Uterus (tissue), 2 donors: ENCODE measurements at regions not wholly inside any gene's neighbourhood (a gene's known extent, or its start where the extent isn't known, plus 50 kb on each side); places are given as distances from the start of the nearest gene placed in this dataset.

ENCODE experiments used
- CTCF ChIP-seq, 4 experiments: fragments of 200-600 bp in 2 of 4; fragments of 450-650 bp in 2 of 4; sonication (generic) in 2 of 4; IDR thresholded peaks; one replicate each; pipeline ENCODE4 v1.5.1; 2016 to 2019; ENCODE audit warnings: antibody characterized with exemption in 4 of 4, mild to moderate bottlenecking in 2 of 4, moderate library complexity in 1 of 4
- POLR2A ChIP-seq, 2 donors: fragments of 450-650 bp; IDR thresholded peaks; one replicate each; pipeline ENCODE4 v1.6.1; 2016; ENCODE audit warnings: antibody characterized with exemption in 2 of 2, mild to moderate bottlenecking in 1 of 2, moderate library complexity in 1 of 2

- TF ChIP-seq CTCF (IDR thresholded peaks at IDR 0.05) (no peak), POLR2A (IDR thresholded peaks at IDR 0.05) (no peak)
These were observed 148.5 kb upstream of the GATA6 start for GRCh38 chr18:22020867-22021370.
